Keratinocyte (primary cell): ENCODE measurements at regions not wholly inside any gene's neighbourhood (a gene's known extent, or its start where the extent isn't known, plus 50 kb on each side); places are given as distances from the start of the nearest gene placed in this dataset.

Source experiments
- DNase-seq: peaks from one replicate; pipeline ENCODE4 v3.0.0-alpha.2; 2011; ENCODE audit warnings: low read depth, missing footprints, low spot score
- FAIRE-seq: peaks from 2 replicates; lab custom pipeline; 2011; peaks lifted over from hg19 to GRCh38; lab: Jason Lieb, UNC
- H2AFZ ChIP-seq: 2 replicates; pipeline ENCODE4 v1.6.0; 2012; ENCODE audit warnings: low read length, control low read depth, inconsistent platforms; ENCODE audit not compliant: control insufficient read depth
- H3K27ac ChIP-seq: 2 replicates; pipeline ENCODE4 v1.5.1; 2011; ENCODE audit warnings: low read length; ENCODE audit not compliant: control insufficient read depth, insufficient read depth
- H3K27me3 ChIP-seq: 3 replicates; pipeline ENCODE4 v1.6.0; 2011; ENCODE audit warnings: low read length; ENCODE audit not compliant: control insufficient read depth, insufficient read depth; ENCODE audit errors: extremely low read depth
- H3K36me3 ChIP-seq, 2 experiments: 2 replicates in 1 of 2; 3 replicates in 1 of 2; pipeline ENCODE4 v1.5.1; 2011; ENCODE audit warnings: low read length in 2 of 2, mild to moderate bottlenecking in 1 of 2; ENCODE audit not compliant: control insufficient read depth in 2 of 2, insufficient read depth in 2 of 2; ENCODE audit errors: extremely low read depth in 1 of 2
- H3K4me1 ChIP-seq: 3 replicates; pipeline ENCODE4 v1.5.1; 2011; ENCODE audit warnings: low read length; ENCODE audit not compliant: control insufficient read depth, insufficient read depth; ENCODE audit errors: extremely low read depth
- H3K4me2 ChIP-seq: 3 replicates; pipeline ENCODE4 v1.6.0; 2011; ENCODE audit warnings: low read depth, low read length; ENCODE audit not compliant: control insufficient read depth, insufficient read depth; ENCODE audit errors: extremely low read depth
- H3K4me3 ChIP-seq, 3 experiments: fragments of 200-600 bp in 1 of 3; sonication (generic) in 1 of 3; 2 replicates in 2 of 3; 3 replicates in 1 of 3; pipeline ENCODE4 v1.5.1; 2011 to 2016; ENCODE audit warnings: low read length in 3 of 3, mild to moderate bottlenecking in 3 of 3, control low read depth in 2 of 3, inconsistent platforms in 1 of 3, low read depth in 1 of 3, mixed read lengths in 1 of 3, mixed run types in 1 of 3, moderate library complexity in 1 of 3; ENCODE audit not compliant: control insufficient read depth in 2 of 3, insufficient read depth in 2 of 3; ENCODE audit errors: extremely low read depth in 1 of 3
- H3K79me2 ChIP-seq: 2 replicates; pipeline ENCODE4 v1.6.0; 2012; ENCODE audit warnings: low read length; ENCODE audit not compliant: control insufficient read depth, insufficient read depth
- H3K9ac ChIP-seq: 3 replicates; pipeline ENCODE4 v1.6.0; 2011; ENCODE audit warnings: low read length; ENCODE audit not compliant: control insufficient read depth, insufficient read depth; ENCODE audit errors: extremely low read depth
- H3K9me1 ChIP-seq: 3 replicates; pipeline ENCODE4 v1.6.0; 2011; ENCODE audit warnings: low read length; ENCODE audit not compliant: control insufficient read depth, insufficient read depth; ENCODE audit errors: extremely low read depth
- H3K9me3 ChIP-seq: 2 replicates; pipeline ENCODE4 v1.5.1; 2012; ENCODE audit warnings: low read depth, low read length; ENCODE audit not compliant: control insufficient read depth
- H4K20me1 ChIP-seq: 3 replicates; pipeline ENCODE4 v1.6.0; 2011; ENCODE audit warnings: low read length; ENCODE audit not compliant: control insufficient read depth, insufficient read depth; ENCODE audit errors: extremely low read depth
- CTCF ChIP-seq, 3 experiments: IDR thresholded peaks in 1 of 3; conservative IDR thresholded peaks in 1 of 3; optimal IDR thresholded peaks in 1 of 3; 2 replicates in 2 of 3; 3 replicates in 1 of 3; pipeline versions ENCODE3 to v1.5.1; 2011; ENCODE audit warnings: low read length in 3 of 3, mild to moderate bottlenecking in 3 of 3, moderate library complexity in 2 of 3, control low read depth in 1 of 3, inconsistent platforms in 1 of 3; ENCODE audit not compliant: insufficient read depth in 2 of 3; ENCODE audit errors: extremely low read depth in 1 of 3
- EZH2 ChIP-seq: IDR thresholded peaks from one replicate; pipeline ENCODE4 v1.6.1; 2012; ENCODE audit warnings: inconsistent platforms, mild to moderate bottlenecking, low read length, moderate library complexity
- dilution Hi-C: fragments of 300-500 bp; cut with MboI; formaldehyde crosslinking; loops from one replicate; pipeline ENCODE4 v1.7.0; 2020; ENCODE audit warnings: low sequenced_read_pairs; ENCODE audit not compliant: extremely low pct_ligation_motif_present

DNA sequence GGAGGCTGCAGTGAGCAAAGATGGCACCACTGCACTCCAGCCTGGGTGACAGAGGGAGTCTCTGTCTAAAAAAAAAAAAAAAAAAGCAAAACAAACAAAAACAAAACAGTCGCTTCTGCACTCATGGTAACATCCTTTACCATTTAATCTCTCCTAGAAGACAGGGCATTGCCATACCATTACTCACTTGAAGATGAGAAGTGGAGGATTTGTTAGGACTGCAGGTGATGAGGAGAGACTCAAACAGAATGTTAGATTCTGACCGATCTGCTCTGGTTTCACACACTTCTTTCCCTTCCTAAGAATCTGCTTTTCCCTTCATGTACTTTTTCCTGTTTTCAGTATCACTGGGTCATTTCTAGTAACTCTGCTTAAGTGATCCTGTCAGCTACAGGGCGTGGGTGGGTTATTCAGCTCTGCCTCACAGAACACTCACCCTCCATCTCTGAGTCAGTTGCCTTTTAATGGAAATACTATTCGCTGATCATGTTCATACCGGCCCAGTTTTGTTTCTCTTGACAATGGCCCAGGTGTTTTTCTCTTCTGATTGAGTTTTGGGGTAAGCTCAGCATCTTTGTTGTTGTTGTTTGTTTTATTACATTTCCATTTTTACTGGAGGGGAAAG is 148.0 kb upstream of the ERG start:
- H2AFZ ChIP-seq: peak overlapping the region; percentile 62
- peak overlapping the region; percentile 83 for H3K4me2 ChIP-seq
- peak overlapping the region in 1 of 3 experiments; percentile 47 for H3K4me3 ChIP-seq
- H3K27ac ChIP-seq: peak overlapping the region; percentile 96
- no peaks in the 10 kb centered on the region for H3K9me1 ChIP-seq
- TF ChIP-seq EZH2 (no peak), CTCF (optimal IDR thresholded peaks at IDR 0.05 in 1 of 3, IDR thresholded peaks at IDR 0.05 in 1 of 3, conservative IDR thresholded peaks at IDR 0.05 in 1 of 3; ENCODE audit: extremely low read depth in 1 of 3, insufficient read depth in 2 of 3, low read length in 3 of 3) (no peak)
- H3K9me3 ChIP-seq: no peaks in the 10 kb centered on the region
- H3K79me2 ChIP-seq: no peaks in the 10 kb centered on the region
- DNase-seq (peak; percentile 75), FAIRE-seq (peak; percentile 99)
- dilution Hi-C loops: no loop called here
- no peaks in the 10 kb centered on the region for H4K20me1 ChIP-seq
- no peaks in the 10 kb centered on the region for H3K27me3 ChIP-seq
- H3K9ac ChIP-seq: peak overlapping the region; percentile 63
- no peaks in the 10 kb centered on the region for H3K36me3 ChIP-seq
- H3K4me1 ChIP-seq: peaks cover 27% of the 10 kb centered on the region

GRCh38 chr21:38649120-38649519 is 150.8 kb upstream of the ERG start:
- H3K36me3 ChIP-seq: no peaks in the 10 kb centered on the region
- no peaks in the 10 kb centered on the region for H4K20me1 ChIP-seq
- H3K9me1 ChIP-seq: no peaks in the 10 kb centered on the region
- H3K27ac ChIP-seq: no peak overlapping the region
- no peak overlapping the region for H3K4me2 ChIP-seq
- H3K9ac ChIP-seq: no peak overlapping the region
- no peaks in the 10 kb centered on the region for H3K27me3 ChIP-seq
- peaks cover 27% of the 10 kb centered on the region for H3K4me1 ChIP-seq
- H3K9me3 ChIP-seq: no peaks in the 10 kb centered on the region
- H3K4me3 ChIP-seq: no peak overlapping the region
- FAIRE-seq: no peak
- TF ChIP-seq EZH2 (no peak), CTCF (optimal IDR thresholded peaks at IDR 0.05 in 1 of 3, IDR thresholded peaks at IDR 0.05 in 1 of 3, conservative IDR thresholded peaks at IDR 0.05 in 1 of 3; ENCODE audit: extremely low read depth in 1 of 3, insufficient read depth in 2 of 3, low read length in 3 of 3) (no peak)
- no peak overlapping the region for H2AFZ ChIP-seq
- H3K79me2 ChIP-seq: no peaks in the 10 kb centered on the region
- no peak for DNase-seq
- dilution Hi-C loops: no loop called here
